ENCODE measurements at regions not wholly inside any gene's neighbourhood (a gene's known extent, or its start where the extent isn't known, plus 50 kb on each side); places are given as distances from the start of the nearest gene placed in this dataset.
"Not testable (repeated sequence)": the region's sequence is repeated elsewhere in the genome, so short reads cannot be mapped to it uniquely, and the experiment has no call there.

GRCh38 chr16:87033021-87033471, 284.1 kb downstream of the C16orf95 start:
- no peak overlapping the region for H3K4me3 Mint-ChIP-seq

GRCh38 chr16:87033541-87034300, 283.5 kb downstream of the C16orf95 start:
- POLR2A ChIA-PET: no interaction called here
- H3K4me1 Mint-ChIP-seq: no peaks in the 10 kb centered on the region
- no peaks in the 10 kb centered on the region for H3K36me3 Mint-ChIP-seq (ENCODE audit: low read depth)
- intact Hi-C loops (cut with micrococcal nuclease): no loop called here
- H3K27ac Mint-ChIP-seq: no peak overlapping the region
- DNase-seq (no peak), ATAC-seq (ENCODE audit: low read depth) (no peak)
- H3K4me3 Mint-ChIP-seq: no peak overlapping the region
- CTCF ChIA-PET: no interaction called here
- TF ChIP-seq, protein P1, sequence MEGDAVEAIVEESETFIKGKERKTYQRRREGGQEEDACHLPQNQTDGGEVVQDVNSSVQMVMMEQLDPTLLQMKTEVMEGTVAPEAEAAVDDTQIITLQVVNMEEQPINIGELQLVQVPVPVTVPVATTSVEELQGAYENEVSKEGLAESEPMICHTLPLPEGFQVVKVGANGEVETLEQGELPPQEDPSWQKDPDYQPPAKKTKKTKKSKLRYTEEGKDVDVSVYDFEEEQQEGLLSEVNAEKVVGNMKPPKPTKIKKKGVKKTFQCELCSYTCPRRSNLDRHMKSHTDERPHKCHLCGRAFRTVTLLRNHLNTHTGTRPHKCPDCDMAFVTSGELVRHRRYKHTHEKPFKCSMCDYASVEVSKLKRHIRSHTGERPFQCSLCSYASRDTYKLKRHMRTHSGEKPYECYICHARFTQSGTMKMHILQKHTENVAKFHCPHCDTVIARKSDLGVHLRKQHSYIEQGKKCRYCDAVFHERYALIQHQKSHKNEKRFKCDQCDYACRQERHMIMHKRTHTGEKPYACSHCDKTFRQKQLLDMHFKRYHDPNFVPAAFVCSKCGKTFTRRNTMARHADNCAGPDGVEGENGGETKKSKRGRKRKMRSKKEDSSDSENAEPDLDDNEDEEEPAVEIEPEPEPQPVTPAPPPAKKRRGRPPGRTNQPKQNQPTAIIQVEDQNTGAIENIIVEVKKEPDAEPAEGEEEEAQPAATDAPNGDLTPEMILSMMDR (IDR thresholded peaks at IDR 0.05): no peak
- H3K9me3 Mint-ChIP-seq: no peaks in the 10 kb centered on the region
- peaks cover 6% of the 10 kb centered on the region for H3K27me3 Mint-ChIP-seq

More at GRCh38 chr16:87033021-87033471, 284.1 kb downstream of the C16orf95 start:
- Mint-ChIP-seq H3K27me3 (peaks cover 6% of the 10 kb centered on the region), H3K9me3 (no peaks in the 10 kb centered on the region), H3K4me1 (no peaks in the 10 kb centered on the region), H3K36me3 (ENCODE audit: low read depth) (no peaks in the 10 kb centered on the region), H3K27ac (no peak overlapping the region)
- TF ChIP-seq, protein P1 (IDR thresholded peaks at IDR 0.05): no peak
- POLR2A ChIA-PET: no interaction called here
- DNase-seq: no peak
- CTCF ChIA-PET: no interaction called here
- intact Hi-C loops (cut with micrococcal nuclease): no loop called here
- ATAC-seq (ENCODE audit: low read depth): no peak

DNA sequence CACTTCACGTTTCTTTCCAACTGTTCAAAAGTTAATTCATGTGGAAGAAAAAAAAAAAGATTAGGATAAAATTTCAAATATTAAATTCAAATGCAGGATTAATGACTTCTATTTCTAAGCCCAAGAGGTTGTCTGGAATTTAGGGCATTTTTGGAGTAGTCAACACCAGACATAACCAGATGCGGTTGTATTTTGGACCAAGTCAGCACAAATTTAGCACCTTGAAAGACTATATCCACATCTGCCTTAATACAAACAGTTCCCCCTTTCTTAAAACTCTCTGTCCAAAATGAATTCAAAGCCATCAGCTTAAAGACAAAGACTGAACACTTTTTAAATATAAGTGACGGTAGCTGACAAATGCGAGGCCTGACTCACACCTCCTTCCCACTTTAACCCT, 282.9 kb downstream of the C16orf95 start:
- CTCF ChIA-PET: no interaction called here
- intact Hi-C loops (cut with micrococcal nuclease): no loop called here
- ATAC-seq (ENCODE audit: low read depth) (no peak), DNase-seq (no peak)
- Mint-ChIP-seq H3K36me3 (ENCODE audit: low read depth) (no peaks in the 10 kb centered on the region), H3K4me1 (no peaks in the 10 kb centered on the region), H3K27ac (no peak overlapping the region), H3K27me3 (peaks cover 6% of the 10 kb centered on the region), H3K9me3 (no peaks in the 10 kb centered on the region), H3K4me3 (no peak overlapping the region)
- TF ChIP-seq, protein P1 (IDR thresholded peaks at IDR 0.05): no peak
- POLR2A ChIA-PET: no interaction called here

GRCh38 chr16:87035053-87035452, 282.1 kb downstream of the C16orf95 start:
- Mint-ChIP-seq H3K36me3 (ENCODE audit: low read depth) (no peaks in the 10 kb centered on the region), H3K27me3 (peaks cover 6% of the 10 kb centered on the region), H3K4me3 (no peak overlapping the region), H3K27ac (no peak overlapping the region), H3K4me1 (no peaks in the 10 kb centered on the region), H3K9me3 (no peaks in the 10 kb centered on the region)
- intact Hi-C loops (cut with micrococcal nuclease): no loop called here
- TF ChIP-seq, protein P1 (IDR thresholded peaks at IDR 0.05): no peak
- ChIA-PET CTCF (no interaction called here), POLR2A (no interaction called here)
- DNase-seq: no peak
- no peak for ATAC-seq (ENCODE audit: low read depth)

DNA sequence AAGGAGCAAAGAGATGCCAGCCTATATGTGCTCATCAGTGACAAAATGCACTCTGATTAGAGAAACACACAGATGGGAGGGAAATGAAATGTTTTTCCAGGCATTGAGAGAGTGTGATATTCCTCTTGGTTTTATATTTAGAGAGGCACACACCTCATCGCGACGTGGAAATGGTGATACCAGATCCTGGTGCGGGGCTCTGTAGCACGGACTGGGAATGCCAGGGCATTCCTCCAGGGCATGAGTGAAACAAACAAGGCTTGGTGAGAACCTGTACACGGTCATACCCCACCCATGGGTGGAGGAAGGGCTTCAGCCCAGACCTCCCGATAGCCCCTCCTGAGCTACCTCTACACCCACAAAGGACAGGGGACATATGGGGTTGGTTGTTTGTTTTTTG, 280.2 kb downstream of the C16orf95 start:
- Mint-ChIP-seq H3K9me3 (no peaks in the 10 kb centered on the region), H3K36me3 (ENCODE audit: low read depth) (no peaks in the 10 kb centered on the region), H3K27me3 (peaks cover 8% of the 10 kb centered on the region), H3K4me1 (no peaks in the 10 kb centered on the region), H3K27ac (no peak overlapping the region), H3K4me3 (no peak overlapping the region)
- ChIA-PET POLR2A (no interaction called here), CTCF (no interaction called here)
- ATAC-seq (ENCODE audit: low read depth) (no peak), DNase-seq (no peak)
- TF ChIP-seq, protein P1 (IDR thresholded peaks at IDR 0.05): no peak
- intact Hi-C loops (cut with micrococcal nuclease): no loop called here

- H3K4me3 Mint-ChIP-seq; H3K9me3 Mint-ChIP-seq; intact Hi-C loops (cut with micrococcal nuclease); DNase-seq; ATAC-seq (ENCODE audit: low read depth); H3K27ac Mint-ChIP-seq; POLR2A ChIA-PET; H3K4me1 Mint-ChIP-seq; H3K27me3 Mint-ChIP-seq; H3K36me3 Mint-ChIP-seq (ENCODE audit: low read depth); CTCF ChIA-PET: not testable (repeated sequence)
These were observed 278.7 kb downstream of the C16orf95 start for GRCh38 chr16:87038528-87038927.

Data from activated B cell treated with CpG ODN at 0.5 μM for 24 hours (primary cell).